HL-60 (cell line): ENCODE measurements at regions not wholly inside any gene's neighbourhood (a gene's known extent, or its start where the extent isn't known, plus 50 kb on each side); places are given as distances from the start of the nearest gene placed in this dataset.

Experiments used
- CTCF ChIP-seq: IDR thresholded peaks from one replicate; pipeline ENCODE4 v1.5.1; 2011; ENCODE audit warnings: low read length, control low read depth, inconsistent platforms; ENCODE audit not compliant: insufficient read depth
- POLR2AphosphoS5 ChIP-seq: IDR thresholded peaks from 2 replicates; pipeline ENCODE4 v1.6.1; 2012; ENCODE audit warnings: low read depth

- TF ChIP-seq CTCF (no peak), POLR2AphosphoS5 (no peak)
Observed at GRCh38 chr12:89962648-89963047, 254.0 kb upstream of the ATP2B1 start.
